GM19238 (cell line): ENCODE measurements at regions not wholly inside any gene's neighbourhood (a gene's known extent, or its start where the extent isn't known, plus 50 kb on each side); places are given as distances from the start of the nearest gene placed in this dataset.

Experiments
- DNase-seq: peaks from one replicate; pipeline ENCODE4 v3.0.0; 2011; ENCODE audit warnings: low spot score; ENCODE audit not compliant: insufficient read length

DNA sequence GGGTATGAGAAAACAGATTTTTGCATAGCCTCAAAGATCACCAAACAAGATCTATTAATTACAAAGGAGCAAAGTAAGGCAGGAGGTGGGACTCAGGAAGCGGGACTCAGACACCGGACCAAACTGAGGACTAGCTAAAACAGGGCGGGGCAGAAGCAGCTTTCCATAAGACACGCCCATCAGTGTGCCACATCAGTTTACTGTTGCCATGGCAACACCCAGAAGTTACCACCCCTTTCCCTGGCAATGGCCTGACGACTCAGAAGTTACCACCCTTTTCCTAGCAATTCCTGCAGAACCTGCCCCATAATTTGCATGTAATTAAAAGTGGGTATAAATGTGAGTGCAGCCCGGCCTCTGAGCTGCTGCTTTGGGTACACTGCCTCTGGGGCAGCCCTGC, 173.9 kb downstream of the SHANK2 start:
- no peak for DNase-seq

DNA sequence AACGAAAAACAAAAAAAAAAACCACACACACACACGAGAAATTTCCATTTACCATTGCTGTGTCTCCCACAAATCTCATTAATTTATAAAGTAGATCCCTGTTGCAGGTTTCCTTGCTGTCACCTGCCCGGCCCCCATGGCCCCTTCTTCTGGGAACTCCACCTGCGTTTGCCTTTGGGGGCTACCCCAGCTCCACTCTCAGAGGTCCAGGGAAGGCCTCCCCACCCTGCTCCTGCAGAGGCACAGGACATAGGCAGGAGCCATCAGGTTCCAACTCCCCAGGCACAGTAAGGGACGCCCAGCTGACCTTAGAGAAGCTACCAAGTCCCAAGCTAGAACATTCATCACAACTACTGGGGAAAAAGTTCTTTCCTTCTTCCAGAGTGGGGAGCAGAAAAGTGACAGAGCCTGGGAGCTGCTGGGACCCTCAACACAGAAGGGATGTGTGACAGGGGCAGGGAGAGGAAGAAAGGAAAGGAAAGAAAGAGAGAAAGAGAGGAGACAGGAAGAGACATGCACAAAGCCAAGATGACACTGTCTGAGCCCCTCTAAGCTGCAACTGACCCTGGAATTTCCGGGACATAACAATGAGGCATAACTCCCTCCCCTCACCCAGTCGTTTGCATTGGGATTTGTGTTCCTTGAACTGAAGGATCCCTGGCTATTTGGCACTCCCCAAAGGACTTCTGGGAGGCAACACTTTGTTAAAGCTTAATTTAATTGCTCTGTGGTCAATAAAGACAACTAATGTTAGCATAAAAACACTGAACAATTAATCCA, 175.7 kb downstream of the SHANK2 start:
- no peak for DNase-seq

DNA sequence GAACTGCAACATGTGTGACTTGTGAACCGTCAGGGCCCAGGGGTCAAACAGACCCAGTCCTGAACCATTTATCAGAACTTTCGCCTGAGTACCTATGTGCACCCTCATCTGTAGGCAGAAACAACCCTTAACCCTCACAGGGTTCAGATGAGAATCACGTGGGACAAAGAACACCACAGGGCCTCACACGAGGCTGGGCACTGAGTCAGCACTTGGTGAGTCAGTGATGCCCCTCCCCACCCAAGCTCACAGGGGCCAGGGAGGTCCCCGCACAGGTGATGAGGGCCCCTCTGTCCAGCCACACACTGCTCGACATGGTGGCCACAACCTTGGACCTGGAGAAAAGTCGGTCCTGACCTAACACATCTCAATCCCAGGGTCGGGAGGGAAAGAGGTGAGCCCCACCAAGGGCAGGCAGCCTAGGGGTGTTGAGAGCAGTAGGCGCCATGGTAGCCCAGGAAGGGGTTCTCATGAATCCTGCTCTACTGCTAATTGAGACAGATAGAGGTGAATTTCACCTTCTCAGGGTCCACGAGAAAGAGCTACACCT, 176.4 kb downstream of the SHANK2 start:
- no peak for DNase-seq

DNA sequence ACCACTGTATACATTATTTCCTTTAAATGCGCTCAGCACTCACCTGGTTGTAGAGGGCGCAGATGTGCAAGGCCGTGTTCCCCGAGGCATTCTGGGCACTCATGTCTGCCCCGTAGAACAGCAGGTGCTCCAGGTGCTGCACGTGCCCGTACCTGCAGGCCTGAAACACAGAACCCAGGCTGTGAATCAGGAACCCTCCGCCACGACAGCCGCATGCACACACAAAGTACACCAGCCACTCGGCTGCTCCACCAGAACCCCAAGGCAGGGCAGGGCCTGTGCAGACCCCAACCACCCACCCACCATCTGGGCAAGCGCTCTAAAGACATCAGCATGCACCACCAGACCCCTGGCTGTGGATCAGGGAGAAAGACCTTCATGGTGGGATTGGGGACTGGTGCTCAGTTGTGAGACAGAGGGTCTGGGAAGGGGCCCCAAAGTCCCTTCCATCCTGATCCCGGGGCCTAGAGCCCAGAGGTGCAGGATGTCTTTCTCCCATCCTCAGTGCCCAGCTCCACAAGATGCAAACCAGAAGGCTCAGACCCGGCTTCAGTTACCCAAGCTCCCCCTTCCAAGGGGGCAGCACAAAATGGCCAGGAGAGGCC, 177.2 kb downstream of the SHANK2 start:
- DNase-seq, result no peak

DNA sequence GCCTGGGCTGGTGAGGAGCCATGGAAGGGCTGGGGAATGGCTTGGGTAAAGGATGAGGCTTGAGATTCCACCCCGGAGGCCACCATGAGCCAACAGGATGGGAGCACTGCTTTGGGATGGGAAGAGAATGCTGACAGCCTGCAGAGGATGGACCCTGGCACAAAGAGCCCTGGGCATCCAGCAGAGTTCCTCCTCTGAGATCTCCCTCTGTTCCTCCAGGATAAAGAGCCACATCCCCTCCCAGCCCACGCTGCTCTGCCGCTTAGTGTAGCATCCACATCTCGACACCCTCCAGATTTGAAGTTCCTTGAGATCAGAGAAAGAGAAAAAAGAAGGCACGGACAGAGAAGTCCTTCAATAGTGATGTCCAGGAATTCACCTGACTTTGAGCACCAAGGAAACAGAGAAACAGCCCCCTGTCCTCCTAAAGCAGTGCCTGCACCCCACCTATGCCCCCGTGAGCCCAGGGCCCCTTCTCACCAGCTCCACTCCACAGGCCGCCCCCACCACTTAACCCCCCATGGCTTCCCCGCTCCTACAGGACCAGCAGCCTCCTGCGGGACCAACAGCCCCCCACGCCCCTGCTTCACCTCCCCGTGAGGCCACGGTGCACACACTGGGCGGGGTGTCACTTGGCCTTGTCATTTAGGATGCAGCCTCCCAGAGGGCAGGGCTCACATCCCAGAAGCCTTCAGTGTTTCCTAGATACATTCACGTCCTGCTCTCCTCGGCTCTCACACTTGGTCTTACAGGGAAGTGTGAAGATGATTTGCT, 180.5 kb downstream of the SHANK2 start:
- DNase-seq, result no peak

DNA sequence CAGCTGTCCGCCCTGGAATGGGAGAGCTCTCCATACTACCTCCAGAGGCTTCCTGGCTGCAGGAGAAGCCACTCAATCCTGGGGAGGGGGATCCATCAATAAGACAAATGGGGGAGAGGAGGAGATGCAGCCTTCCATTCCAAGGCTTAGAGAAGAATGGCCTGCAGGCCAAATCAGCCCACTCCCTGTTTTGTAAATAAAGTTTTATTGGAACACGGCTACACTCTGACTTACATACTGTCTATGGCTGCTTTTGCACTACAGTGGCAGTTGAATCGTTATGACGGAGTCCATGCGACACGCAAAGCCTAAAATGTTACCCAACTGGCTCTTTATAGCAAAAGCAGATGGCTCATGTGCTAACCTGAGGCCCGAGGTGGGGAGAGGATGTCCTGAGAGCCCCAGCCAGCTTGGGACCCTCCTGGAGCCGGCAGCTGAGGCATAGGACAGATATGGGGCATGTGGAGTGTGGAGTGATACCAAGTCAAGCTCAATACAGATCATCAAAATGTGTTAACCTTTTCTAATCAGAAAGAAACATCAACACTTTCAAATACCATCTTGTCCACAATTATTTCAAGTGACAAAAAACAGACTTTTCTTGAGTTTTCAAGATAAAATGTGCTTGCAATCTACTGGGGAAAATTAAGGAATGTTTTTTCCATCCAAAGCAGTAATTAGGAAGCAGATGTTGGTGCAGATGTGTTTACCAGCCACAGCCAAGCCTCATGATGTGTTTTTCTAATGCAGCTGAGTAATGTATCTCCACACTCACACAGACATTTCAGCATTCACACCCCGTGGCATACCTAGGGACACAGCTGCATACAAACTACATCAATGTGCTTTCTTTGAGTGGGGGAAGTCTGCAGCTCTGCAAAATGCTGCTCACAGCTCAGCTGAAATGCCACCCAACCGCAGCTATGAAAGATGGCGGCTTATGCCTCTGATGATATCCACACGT, 181.6 kb downstream of the SHANK2 start:
- no peak for DNase-seq

DNA sequence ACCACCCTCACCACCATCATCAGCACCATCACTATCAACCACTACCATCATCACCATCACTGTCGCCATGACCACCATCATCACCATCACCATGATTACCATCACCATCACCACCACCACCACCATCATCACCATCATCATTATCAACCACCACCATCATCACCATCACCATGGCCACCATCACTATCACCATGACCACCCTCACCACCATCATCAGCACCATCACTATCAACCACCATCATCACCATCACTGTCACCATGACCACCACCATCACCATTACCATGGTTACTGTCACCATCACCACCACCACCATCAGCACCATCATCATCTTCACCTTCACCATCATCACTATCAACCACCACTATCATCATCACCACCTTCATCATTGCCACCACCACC, 183.4 kb downstream of the SHANK2 start:
- no peak for DNase-seq

DNA sequence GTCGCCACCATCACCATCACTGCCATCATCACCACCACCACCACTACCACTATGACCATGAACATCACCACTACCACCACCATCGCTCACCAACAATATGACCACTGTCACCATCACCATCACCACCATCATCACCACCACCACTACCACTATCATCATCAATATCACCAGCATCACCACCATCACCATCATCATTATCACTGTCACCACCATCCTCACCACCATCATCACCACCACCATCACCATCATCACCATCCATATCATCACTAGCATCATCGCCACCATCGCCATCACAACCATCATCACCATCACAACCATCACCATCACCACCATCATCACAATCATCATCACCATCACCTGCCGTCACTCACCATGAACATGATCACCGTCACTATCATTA, 184.6 kb downstream of the SHANK2 start:
- no peak for DNase-seq

DNA sequence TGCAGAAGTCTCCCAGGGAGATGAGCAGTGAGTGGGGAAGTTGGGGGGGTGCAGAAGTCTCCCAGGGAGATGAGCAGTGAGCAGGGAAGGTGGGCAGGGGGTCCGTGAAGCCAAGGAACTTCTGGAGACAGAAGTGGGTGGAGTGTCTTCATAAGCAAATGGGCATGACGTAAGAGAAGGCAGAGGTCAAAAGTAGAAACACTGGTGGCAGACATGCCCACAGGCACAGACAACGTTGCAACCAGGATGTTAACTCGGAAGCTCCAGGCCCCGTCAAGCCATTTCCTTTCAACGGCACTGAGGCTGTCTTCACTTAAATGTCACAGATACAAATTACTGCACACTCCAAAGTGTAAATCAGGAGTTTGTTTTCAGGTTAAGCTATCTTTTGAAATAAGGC, 186.1 kb downstream of the SHANK2 start:
- no peak for DNase-seq

DNA sequence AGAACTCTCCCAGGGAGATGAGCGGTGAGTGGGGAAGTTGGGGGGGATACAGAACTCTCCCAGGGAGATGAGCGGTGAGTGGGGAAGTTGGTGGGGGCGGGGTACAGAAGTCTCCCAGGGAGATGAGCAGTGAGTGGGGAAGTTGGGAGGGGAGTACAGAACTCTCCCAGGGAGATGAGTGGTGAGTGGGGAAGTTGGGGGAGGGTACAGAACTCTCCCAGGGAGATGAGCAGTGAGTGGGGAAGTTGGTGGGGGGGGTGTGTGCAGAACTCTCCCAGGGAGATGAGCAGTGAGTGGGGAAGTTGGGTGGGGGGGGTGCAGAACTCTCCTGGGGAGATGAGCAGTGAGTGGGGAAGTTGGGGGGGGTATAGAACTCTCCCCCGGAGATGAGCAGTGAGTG, 186.5 kb downstream of the SHANK2 start:
- DNase-seq, result no peak

DNA sequence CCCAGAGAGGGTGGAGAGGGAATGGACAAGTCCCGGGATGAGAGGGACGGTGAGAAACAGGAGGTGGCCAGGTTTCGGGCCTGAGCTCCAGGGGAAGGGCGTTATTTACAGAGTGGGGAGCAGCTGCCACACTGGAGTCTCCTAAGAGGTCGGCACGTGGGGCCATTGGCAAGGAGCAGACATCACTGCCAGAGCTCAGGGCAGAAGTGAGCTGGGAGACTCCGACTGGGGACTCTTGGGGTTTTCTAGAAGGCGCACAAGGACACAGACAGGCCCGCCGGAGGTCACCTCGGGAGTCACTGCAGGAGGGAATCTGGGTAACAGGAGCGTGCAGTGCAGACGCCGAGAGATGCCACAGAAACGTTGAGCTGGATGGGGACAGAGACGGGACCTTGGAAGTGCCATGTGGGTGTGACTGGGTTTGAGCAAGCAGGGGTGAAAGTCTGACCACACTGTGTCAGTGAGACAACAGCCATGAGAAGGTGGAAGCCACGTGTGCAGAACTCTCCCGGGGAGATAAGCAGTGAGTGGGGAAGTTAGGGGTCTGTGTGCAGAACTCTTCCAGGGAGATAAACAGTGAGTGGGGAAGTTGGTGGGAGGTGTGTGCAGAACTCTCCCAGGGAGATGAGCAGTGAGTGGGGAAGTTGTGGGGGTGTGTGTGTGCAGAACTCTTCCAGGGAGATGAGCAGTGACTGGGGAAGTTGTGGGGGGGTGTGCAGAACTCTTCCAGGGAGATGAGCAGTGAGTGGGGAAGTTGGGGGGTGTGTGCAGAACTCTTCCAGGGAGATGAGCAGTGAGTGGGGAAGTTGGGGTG, 187.5 kb downstream of the SHANK2 start:
- DNase-seq, result no peak

DNA sequence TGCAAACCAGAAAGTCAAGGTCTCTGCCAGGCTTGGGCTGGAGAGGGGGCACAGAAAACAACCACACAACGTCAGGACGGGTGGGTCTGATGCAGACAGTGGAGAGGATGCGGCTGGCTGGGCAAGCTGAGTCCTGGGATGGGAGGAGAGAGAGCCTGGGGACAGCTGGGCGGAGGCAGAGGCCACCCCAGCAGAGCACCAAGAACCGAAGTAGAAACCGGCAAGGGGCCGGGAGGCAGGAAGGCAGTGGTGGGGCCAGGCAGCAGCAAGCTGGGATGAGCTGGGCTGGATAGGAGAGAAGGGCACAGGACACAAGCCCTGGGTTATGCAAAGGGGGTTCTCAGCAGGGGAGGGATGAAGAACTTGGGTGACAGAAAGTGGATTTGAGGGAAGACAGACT, 188.2 kb downstream of the SHANK2 start:
- no peak for DNase-seq

DNA sequence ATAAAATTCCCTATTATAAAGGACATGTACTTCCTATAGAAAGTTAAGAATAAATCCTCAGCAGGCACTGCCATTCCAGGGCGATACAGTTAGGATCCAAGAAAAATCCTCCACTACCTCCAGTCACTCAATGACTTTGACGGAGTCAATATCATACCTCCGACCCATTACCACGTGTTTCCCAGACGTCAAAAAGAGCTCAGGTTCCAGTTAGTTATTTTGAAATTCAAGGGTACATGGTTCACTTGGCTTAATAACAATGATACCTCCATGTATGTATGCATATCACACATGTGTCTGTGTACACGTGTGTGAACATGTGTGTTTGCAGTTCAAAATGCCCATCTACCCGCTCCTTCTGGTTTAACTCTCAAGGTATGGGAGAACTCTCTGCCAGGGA, 189.2 kb downstream of the SHANK2 start:
- no peak for DNase-seq

DNA sequence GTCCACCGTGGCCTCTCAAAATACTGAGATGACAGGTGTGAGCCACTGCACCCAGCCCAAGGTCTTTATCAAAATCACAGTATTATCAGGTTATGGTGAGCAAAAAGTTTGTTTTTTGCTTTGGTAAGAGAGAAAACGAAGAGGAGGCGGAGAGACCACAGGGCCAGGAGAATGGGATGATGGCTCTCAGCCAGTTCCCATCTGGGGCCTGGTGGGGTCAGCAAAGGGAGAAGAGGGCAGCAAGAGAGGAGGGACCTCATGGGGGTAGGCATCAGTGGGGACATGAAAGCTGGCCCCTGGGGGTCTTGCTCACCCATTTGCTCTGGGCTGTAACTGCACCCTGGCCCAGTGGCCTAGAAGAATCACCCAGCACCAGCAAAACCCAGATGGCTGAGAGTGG, 190.2 kb downstream of the SHANK2 start:
- DNase-seq, result no peak

DNA sequence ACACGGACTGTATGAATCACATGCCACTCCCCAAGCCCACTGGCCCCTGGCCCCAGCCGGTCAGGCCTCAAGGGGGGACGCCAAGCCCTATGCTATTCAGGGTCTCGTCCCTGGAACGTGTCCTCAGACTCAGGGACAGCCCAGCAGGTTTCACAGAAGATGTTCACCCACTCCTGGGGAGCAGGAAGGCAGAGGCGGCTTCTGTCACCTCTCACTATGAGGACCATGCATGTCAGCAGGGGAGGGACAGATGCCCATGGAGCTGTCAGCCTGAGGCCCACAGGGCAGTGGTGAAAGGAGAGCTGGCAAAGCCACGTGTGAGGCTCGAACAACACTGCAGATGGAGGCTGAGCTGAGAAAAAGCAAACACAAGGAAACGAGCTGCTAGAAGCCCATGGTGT, 192.0 kb downstream of the SHANK2 start:
- no peak for DNase-seq

DNA sequence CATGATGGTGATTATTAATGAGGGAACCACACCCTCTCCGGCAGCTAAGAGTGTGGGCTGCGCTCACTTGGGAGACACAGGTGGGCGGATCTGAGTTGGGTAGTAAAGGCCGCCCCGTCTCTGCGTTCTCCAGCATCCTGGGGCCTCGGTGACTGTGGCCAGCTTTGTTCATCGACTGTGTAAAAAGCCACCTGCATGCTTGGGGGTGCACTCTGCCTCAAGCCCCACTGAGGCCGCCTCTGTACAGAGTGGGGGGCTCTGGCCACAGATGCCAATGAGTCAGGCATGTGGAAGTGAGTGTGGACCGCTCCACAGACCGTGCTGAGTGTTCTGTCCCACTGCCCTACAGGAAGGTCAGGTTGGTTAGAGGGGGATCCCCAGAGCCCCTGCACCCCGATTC, 192.7 kb downstream of the SHANK2 start:
- DNase-seq, result no peak

DNA sequence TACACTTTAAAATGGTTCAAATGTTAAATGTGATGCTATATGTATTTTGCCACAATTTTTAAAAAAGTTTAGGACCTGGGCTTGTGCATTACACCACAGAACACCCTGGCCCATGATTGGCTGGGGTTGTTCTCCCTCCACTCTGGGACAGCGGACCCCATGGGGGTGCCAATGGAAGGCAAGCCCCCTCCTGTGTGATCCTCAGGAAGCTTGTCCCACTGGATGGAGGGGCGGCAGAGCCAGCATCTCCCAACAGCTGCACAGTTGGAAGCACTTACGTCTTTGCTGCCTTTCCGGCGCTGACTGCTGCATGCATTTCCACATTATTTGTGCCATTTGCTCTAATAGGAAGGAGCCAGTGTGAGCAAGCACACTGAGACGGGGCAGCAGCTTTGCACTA, 196.5 kb downstream of the SHANK2 start:
- no peak for DNase-seq
